RPMI8226 (cell line): ENCODE measurements at regions not wholly inside any gene's neighbourhood (a gene's known extent, or its start where the extent isn't known, plus 50 kb on each side); places are given as distances from the start of the nearest gene placed in this dataset.

Experiments used
- DNase-seq: peaks from one replicate; pipeline ENCODE4 v3.0.0-alpha.2; 2015

DNA sequence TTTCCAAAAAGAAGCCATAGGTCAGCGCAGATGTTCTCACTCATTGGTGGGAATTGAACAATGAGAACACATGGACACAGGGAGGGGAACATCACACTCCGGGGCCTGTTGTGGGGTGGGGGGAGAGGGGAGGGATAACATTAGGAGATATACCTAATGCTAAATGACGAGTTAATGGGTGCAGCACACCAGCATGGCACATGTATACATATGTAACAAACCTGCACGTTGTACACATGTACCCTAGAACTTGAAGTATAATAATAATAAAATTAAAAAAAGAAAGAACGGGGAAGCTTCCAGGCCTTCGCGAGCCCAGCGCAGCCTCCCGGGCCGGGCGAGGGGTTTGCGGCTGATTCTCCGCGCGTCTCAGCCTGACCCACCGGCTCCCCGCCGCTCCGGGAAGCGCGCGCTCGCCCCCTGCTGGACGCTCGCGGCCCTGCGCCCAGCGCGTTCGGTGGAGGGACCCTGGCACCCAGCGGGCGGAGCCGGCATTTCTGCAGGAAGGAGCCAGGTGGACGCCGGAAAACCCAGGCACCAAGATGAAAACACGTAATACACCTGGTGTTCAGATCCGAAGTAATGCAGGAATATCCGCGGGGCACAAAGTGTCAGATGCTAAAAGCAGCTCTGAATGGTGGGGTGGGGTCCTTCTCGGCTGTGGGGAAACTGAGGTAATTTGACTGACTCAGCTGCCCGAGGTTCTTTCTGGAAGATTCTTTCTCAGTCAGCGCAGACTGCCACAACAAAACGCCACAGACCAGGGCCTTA, 67.1 kb upstream of the PPP1R26 start:
- peak; percentile 90 for DNase-seq

- DNase-seq: no peak
These were observed 66.6 kb upstream of the PPP1R26 start for GRCh38 chr9:135413086-135413375.

DNA sequence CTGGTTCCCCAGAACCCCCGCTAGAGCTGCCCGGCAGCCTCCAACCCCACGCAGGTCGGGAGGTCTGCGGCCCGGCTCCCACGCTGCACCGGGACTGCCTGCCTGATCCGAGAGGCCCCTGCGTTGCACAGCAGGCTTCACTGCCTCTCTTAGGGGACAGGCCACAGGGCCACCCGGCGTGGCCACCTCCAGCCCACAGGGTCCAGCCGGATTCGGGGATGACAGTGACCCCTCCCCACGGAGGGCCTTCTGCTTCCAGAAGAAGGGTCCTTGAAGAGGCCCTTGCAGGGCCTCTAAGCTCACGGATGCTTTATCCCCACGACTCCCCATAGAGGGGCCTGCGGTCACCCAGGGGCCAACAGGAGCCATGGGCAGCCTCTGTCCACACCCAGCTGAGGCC, 66.1 kb upstream of the PPP1R26 start:
- DNase-seq: no peak

DNA sequence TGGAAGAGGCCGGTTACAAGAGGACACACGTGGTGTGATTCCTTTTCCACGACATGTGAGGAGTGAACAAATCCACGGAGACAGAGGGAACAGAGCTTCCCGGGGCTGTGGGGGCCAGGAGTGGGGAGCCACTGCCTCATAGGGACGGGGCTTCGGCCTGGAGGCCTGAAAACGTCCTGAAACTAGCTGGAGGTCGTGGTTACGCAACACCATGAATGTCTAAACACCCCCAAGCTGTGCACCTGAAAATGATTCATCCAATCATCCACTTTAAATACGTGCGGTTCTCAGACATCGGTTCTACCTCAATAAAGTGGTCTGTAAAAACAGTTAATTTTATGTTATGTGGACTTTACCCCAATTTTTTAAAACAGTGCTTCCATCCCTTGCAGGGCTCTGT, 65.3 kb upstream of the PPP1R26 start:
- DNase-seq: no peak

DNA sequence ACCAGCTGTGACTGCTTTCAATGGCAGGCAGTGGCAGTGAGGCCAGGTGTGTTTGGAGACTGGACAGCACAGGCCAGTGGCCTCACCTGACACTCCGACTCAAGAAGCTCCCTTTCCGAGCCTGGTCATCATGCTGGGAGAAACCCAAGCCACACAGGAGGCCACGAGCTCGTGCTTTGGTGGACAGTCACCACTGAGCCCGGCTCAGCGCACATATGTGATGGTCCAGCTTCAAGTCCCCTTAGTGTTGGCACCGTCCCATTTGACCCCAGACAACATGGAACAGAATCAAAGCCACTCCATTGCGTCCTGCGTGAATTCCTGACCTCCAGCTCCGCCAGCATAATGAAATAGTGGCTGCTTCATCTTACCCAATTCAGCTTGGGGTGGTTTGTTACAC, 64.0 kb upstream of the PPP1R26 start:
- DNase-seq: no peak

DNA sequence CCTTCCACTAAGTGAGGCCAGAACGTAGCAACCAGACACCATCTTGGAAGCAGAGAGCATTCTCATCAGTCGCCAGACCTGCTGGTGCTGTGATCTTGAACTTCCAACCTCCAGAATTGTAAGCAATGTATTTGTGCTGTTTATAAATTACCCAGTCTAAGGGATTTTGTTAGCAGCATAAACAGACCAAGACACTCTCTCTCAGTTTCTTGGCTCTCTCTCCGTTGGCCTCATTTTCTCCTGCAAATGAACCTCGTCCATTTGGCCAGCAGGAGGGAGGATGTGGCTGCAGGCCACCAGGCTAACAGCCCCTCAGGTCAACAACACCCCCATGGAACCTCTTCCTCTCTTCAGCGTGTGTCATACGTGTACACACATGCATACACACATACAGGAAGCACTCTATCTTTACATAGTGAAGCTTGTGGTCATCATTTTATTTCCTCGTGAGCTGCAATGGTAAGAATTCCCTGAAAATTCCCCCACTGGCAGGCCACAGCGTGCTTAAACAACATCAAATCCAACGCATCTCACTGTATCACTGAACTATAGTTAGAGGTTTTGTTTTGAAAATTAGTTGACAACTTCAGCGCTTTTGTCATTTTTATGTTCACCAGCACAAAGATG, 62.8 kb upstream of the PPP1R26 start:
- no peak for DNase-seq

- no peak for DNase-seq
These were observed 61.4 kb upstream of the PPP1R26 start for GRCh38 chr9:135418161-135418560.

- no peak for DNase-seq
These were observed 60.5 kb upstream of the PPP1R26 start for GRCh38 chr9:135419106-135419505.

- DNase-seq: no peak
These were observed 57.1 kb upstream of the PPP1R26 start for GRCh38 chr9:135422341-135422944.

- DNase-seq: no peak
These were observed 55.9 kb upstream of the PPP1R26 start for GRCh38 chr9:135423725-135424124.
